HepG2 (cell line): ENCODE measurements at regions not wholly inside any gene's neighbourhood (a gene's known extent, or its start where the extent isn't known, plus 50 kb on each side); places are given as distances from the start of the nearest gene placed in this dataset.

ENCODE experiments used
- CHCHD3 ChIP-seq: sonication (generic); formaldehyde crosslinking; IDR thresholded peaks from 2 replicates; pipeline ENCODE4 v1.8.0; 2022; ENCODE audit warnings: mild to moderate bottlenecking, missing genetic modification reagents, moderate library complexity
- EZH2 ChIP-seq: conservative IDR thresholded peaks from 2 replicates; pipeline ENCODE4 v1.6.1; 2012; ENCODE audit warnings: mild to moderate bottlenecking, low read depth, low read length, moderate library complexity
- LCORL ChIP-seq, 2 experiments: fragments of 450-650 bp in 1 of 2; sonication (generic) in 1 of 2; formaldehyde crosslinking in 1 of 2; IDR thresholded peaks; 2 replicates each; pipeline versions ENCODE4 v1.5.0 to v1.6.1; 2017 to 2020; ENCODE audit warnings: antibody characterized with exemption in 1 of 2, missing genetic modification reagents in 1 of 2
- MBNL3 ChIP-seq: fragments of 250-450 bp; sonication (Bioruptor Pico); conservative IDR thresholded peaks from 2 replicates; pipeline ENCODE4 v1.8.0; 2022; ENCODE audit warnings: mild to moderate bottlenecking, inconsistent platforms
- NCOA2 ChIP-seq: sonication (generic); formaldehyde crosslinking; IDR thresholded peaks from 2 replicates; pipeline ENCODE4 v1.8.0; 2022; ENCODE audit warnings: inconsistent platforms
- PTBP1 ChIP-seq: fragments of 200-400 bp; formaldehyde crosslinking; IDR thresholded peaks from 2 replicates; pipeline ENCODE4 v1.6.1; 2018; ENCODE audit warnings: low read length, low read depth; ENCODE audit not compliant: poor library complexity, severe bottlenecking
- RARA ChIP-seq: IDR thresholded peaks from 2 replicates; pipeline ENCODE4 v1.6.1; 2016; ENCODE audit warnings: missing genetic modification reagents, missing compliant biosample characterization
- TOE1 ChIP-seq: sonication (generic); formaldehyde crosslinking; IDR thresholded peaks from 2 replicates; pipeline ENCODE4 v1.4.0; 2020; ENCODE audit warnings: mild to moderate bottlenecking, missing genetic modification reagents
- ZMYM4 ChIP-seq: sonication (generic); formaldehyde crosslinking; IDR thresholded peaks from 2 replicates; pipeline ENCODE4 v1.8.1; 2023; ENCODE audit warnings: mild to moderate bottlenecking, missing genetic modification reagents
- ZNF12 ChIP-seq: sonication (generic); formaldehyde crosslinking; IDR thresholded peaks from 2 replicates; pipeline ENCODE4 v1.5.0; 2020; ENCODE audit warnings: missing genetic modification reagents
- ZNF264 ChIP-seq: sonication (generic); formaldehyde crosslinking; IDR thresholded peaks from 2 replicates; pipeline ENCODE4 v1.4.0; 2020; ENCODE audit warnings: missing genetic modification reagents
- ZNF446 ChIP-seq: sonication (generic); formaldehyde crosslinking; IDR thresholded peaks from 2 replicates; pipeline ENCODE4 v1.5.0; 2020; ENCODE audit warnings: mild to moderate bottlenecking, missing genetic modification reagents
- ZNF746 ChIP-seq: sonication (generic); formaldehyde crosslinking; IDR thresholded peaks from 2 replicates; pipeline ENCODE4 v1.8.0; 2022; ENCODE audit warnings: mild to moderate bottlenecking, missing genetic modification reagents
- TF ChIP-seq, protein P1 (sequence below): sonication (generic); formaldehyde crosslinking; IDR thresholded peaks from 2 replicates; pipeline ENCODE4 v1.5.0; 2020; ENCODE audit warnings: mild to moderate bottlenecking, missing genetic modification reagents
- TF ChIP-seq, protein P2 (sequence below): sonication (generic); formaldehyde crosslinking; IDR thresholded peaks from 2 replicates; pipeline ENCODE4 v1.5.1; 2020; ENCODE audit warnings: mild to moderate bottlenecking, missing genetic modification reagents, moderate library complexity
- TF ChIP-seq, protein P3 (sequence below): sonication (generic); formaldehyde crosslinking; IDR thresholded peaks from one replicate; pipeline ENCODE4 v1.5.1; 2020; ENCODE audit warnings: mild to moderate bottlenecking, missing genetic modification reagents; ENCODE audit errors: not compliant biosample characterization

DNA sequence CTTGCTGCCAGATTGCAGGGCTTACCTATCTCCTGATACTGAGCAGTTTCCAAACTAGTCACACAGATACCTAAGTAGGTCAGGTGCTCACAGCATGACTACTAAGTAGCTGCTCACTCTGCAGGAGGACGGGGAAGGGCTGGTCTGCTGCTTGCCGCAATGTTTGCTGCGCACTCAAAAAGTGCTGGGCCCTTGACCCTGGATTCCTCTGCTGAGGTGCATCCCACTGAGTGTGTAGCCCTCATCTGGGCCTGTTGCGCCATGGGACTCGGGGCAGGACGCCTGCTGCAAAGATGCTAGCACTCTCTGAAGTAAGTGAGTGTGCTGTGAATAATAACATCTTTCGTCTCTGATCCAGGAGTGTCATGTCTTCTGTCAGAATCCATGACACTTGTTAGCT lies 59.2 kb upstream of the MEDAG start (continued):
- peak; percentile 52; the same call in 1 of the 2 replicates for TF ChIP-seq NCOA2 (CRISPR knock-in tag)
- no peak for TF ChIP-seq LCORL (IDR thresholded peaks at IDR 0.05)
- peak; percentile 82 for TF ChIP-seq LCORL (CRISPR knock-in tag; IDR thresholded peaks at IDR 0.05)
- no peak for TF ChIP-seq ZNF746 (CRISPR knock-in tag)
- TF ChIP-seq, protein P1, sequence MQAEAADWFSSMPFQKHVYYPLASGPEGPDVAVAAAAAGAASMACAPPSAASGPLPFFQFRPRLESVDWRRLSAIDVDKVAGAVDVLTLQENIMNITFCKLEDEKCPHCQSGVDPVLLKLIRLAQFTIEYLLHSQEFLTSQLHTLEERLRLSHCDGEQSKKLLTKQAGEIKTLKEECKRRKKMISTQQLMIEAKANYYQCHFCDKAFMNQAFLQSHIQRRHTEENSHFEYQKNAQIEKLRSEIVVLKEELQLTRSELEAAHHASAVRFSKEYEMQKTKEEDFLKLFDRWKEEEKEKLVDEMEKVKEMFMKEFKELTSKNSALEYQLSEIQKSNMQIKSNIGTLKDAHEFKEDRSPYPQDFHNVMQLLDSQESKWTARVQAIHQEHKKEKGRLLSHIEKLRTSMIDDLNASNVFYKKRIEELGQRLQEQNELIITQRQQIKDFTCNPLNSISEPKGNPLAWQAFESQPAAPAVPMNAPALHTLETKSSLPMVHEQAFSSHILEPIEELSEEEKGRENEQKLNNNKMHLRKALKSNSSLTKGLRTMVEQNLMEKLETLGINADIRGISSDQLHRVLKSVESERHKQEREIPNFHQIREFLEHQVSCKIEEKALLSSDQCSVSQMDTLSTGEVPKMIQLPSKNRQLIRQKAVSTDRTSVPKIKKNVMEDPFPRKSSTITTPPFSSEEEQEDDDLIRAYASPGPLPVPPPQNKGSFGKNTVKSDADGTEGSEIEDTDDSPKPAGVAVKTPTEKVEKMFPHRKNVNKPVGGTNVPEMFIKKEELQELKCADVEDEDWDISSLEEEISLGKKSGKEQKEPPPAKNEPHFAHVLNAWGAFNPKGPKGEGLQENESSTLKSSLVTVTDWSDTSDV (CRISPR knock-in tag), result no peak
- peak; percentile 84 for TF ChIP-seq ZNF12
- TF ChIP-seq, protein P2, sequence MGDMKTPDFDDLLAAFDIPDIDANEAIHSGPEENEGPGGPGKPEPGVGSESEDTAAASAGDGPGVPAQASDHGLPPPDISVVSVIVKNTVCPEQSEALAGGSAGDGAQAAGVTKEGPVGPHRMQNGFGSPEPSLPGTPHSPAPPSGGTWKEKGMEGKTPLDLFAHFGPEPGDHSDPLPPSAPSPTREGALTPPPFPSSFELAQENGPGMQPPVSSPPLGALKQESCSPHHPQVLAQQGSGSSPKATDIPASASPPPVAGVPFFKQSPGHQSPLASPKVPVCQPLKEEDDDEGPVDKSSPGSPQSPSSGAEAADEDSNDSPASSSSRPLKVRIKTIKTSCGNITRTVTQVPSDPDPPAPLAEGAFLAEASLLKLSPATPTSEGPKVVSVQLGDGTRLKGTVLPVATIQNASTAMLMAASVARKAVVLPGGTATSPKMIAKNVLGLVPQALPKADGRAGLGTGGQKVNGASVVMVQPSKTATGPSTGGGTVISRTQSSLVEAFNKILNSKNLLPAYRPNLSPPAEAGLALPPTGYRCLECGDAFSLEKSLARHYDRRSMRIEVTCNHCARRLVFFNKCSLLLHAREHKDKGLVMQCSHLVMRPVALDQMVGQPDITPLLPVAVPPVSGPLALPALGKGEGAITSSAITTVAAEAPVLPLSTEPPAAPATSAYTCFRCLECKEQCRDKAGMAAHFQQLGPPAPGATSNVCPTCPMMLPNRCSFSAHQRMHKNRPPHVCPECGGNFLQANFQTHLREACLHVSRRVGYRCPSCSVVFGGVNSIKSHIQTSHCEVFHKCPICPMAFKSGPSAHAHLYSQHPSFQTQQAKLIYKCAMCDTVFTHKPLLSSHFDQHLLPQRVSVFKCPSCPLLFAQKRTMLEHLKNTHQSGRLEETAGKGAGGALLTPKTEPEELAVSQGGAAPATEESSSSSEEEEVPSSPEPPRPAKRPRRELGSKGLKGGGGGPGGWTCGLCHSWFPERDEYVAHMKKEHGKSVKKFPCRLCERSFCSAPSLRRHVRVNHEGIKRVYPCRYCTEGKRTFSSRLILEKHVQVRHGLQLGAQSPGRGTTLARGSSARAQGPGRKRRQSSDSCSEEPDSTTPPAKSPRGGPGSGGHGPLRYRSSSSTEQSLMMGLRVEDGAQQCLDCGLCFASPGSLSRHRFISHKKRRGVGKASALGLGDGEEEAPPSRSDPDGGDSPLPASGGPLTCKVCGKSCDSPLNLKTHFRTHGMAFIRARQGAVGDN (CRISPR knock-in tag), result peak; percentile 55
- TF ChIP-seq ZMYM4 (CRISPR knock-in tag), result peak; percentile 33; the same call in 1 of the 2 replicates
- TF ChIP-seq, protein P3, sequence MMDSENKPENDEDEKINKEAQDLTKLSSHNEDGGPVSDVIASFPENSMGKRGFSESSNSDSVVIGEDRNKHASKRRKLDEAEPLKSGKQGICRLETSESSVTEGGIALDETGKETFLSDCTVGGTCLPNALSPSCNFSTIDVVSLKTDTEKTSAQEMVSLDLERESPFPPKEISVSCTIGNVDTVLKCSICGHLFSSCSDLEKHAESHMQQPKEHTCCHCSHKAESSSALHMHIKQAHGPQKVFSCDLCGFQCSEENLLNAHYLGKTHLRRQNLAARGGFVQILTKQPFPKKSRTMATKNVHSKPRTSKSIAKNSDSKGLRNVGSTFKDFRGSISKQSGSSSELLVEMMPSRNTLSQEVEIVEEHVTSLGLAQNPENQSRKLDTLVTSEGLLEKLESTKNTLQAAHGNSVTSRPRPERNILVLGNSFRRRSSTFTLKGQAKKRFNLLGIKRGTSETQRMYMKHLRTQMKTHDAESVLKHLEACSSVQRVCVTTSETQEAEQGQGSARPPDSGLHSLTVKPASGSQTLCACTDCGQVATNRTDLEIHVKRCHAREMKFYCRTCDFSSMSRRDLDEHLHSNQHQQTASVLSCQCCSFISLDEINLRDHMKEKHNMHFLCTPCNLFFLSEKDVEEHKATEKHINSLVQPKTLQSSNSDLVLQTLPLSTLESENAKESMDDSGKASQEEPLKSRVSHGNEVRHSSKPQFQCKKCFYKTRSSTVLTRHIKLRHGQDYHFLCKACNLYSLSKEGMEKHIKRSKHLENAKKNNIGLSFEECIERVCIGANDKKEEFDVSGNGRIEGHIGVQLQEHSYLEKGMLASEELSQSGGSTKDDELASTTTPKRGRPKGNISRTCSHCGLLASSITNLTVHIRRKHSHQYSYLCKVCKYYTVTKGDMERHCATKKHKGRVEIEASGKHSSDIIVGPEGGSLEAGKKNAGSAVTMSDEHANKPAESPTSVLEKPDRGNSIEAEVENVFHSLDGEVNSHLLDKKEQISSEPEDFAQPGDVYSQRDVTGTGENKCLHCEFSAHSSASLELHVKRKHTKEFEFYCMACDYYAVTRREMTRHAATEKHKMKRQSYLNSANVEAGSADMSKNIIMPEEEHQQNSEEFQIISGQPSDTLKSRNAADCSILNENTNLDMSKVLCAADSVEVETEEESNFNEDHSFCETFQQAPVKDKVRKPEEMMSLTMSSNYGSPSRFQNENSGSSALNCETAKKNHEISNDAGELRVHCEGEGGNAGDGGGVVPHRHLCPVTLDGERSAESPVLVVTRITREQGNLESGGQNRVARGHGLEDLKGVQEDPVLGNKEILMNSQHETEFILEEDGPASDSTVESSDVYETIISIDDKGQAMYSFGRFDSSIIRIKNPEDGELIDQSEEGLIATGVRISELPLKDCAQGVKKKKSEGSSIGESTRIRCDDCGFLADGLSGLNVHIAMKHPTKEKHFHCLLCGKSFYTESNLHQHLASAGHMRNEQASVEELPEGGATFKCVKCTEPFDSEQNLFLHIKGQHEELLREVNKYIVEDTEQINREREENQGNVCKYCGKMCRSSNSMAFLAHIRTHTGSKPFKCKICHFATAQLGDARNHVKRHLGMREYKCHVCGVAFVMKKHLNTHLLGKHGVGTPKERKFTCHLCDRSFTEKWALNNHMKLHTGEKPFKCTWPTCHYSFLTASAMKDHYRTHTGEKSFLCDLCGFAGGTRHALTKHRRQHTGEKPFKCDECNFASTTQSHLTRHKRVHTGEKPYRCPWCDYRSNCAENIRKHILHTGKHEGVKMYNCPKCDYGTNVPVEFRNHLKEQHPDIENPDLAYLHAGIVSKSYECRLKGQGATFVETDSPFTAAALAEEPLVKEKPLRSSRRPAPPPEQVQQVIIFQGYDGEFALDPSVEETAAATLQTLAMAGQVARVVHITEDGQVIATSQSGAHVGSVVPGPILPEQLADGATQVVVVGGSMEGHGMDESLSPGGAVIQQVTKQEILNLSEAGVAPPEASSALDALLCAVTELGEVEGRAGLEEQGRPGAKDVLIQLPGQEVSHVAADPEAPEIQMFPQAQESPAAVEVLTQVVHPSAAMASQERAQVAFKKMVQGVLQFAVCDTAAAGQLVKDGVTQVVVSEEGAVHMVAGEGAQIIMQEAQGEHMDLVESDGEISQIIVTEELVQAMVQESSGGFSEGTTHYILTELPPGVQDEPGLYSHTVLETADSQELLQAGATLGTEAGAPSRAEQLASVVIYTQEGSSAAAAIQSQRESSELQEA, result no peak
- no peak for TF ChIP-seq CHCHD3 (CRISPR knock-in tag)
- no peak for TF ChIP-seq PTBP1
- peak; percentile 57 for TF ChIP-seq RARA
- no peak for TF ChIP-seq ZNF446 (CRISPR knock-in tag)
- TF ChIP-seq EZH2, result no peak
- no peak for TF ChIP-seq MBNL3
- TF ChIP-seq TOE1 (CRISPR knock-in tag), result no peak
- TF ChIP-seq ZNF264 (CRISPR knock-in tag), result no peak
